ENCODE measurements at regions not wholly inside any gene's neighbourhood (a gene's known extent, or its start where the extent isn't known, plus 50 kb on each side); places are given as distances from the start of the nearest gene placed in this dataset.

DNA sequence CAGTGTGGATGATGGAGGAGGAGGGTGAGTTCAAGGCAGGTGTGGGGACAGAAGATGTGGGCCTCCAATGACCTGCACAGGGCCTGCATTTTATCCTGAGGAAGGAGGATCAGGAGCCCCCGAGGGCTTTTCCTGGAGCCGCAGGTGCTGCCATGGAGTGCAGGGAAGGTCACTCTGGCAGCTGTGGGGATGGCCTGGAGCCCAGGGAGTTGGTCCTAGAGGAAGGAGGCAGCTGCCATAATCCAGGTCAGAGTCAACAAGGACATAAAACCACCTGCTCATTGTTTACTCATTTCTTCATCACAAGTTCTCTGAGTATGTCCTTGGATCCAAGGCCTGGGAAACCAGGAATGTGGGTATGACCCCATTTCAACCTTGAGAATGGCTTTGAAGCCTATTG lies 87.2 kb downstream of the SCGB2B2 start:
- TF ChIP-seq, protein P1, sequence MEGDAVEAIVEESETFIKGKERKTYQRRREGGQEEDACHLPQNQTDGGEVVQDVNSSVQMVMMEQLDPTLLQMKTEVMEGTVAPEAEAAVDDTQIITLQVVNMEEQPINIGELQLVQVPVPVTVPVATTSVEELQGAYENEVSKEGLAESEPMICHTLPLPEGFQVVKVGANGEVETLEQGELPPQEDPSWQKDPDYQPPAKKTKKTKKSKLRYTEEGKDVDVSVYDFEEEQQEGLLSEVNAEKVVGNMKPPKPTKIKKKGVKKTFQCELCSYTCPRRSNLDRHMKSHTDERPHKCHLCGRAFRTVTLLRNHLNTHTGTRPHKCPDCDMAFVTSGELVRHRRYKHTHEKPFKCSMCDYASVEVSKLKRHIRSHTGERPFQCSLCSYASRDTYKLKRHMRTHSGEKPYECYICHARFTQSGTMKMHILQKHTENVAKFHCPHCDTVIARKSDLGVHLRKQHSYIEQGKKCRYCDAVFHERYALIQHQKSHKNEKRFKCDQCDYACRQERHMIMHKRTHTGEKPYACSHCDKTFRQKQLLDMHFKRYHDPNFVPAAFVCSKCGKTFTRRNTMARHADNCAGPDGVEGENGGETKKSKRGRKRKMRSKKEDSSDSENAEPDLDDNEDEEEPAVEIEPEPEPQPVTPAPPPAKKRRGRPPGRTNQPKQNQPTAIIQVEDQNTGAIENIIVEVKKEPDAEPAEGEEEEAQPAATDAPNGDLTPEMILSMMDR (IDR thresholded peaks at IDR 0.05), result no peak
- no peak for TF ChIP-seq POLR2A (IDR thresholded peaks at IDR 0.05)

Data from right lobe of liver (tissue), 4 donors.